ENCODE measurements at regions not wholly inside any gene's neighbourhood (a gene's known extent, or its start where the extent isn't known, plus 50 kb on each side); places are given as distances from the start of the nearest gene placed in this dataset.
"Not testable (repeated sequence)": the region's sequence is repeated elsewhere in the genome, so short reads cannot be mapped to it uniquely, and the experiment has no call there.

- no peak for DNase-seq
These were observed 288.6 kb downstream of the NDUFA10 start for GRCh38 chr2:239736358-239737143.

DNA sequence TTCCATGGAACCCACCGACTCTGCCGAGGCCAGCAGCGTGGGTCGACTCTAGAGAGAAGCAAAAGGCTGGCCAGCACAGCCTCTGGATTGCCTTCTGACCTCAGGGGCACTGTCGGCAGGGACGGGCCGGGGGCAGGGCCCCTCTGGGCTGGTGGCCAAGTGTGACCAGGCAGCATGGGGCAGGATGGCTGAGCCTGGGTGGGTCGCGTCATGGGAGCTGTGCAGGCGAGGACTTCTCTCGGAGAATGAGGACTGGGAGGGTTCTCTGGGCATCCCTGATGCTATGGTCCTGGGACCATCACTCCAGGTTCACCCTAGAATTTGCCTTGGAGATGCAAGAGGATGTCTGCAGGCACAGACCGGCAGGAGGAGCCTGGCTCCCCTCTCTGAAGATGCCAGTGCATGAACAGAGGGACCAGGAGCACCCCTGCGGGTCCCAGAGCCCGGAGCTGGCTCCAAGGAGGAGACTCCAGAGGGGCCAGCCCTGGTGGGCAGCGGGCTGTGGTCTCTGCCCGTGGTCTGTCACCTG, 289.2 kb downstream of the NDUFA10 start:
- DNase-seq = no peak

GRCh38 chr2:239735131-239735828, 289.9 kb downstream of the NDUFA10 start:
- no peak for DNase-seq

DNA sequence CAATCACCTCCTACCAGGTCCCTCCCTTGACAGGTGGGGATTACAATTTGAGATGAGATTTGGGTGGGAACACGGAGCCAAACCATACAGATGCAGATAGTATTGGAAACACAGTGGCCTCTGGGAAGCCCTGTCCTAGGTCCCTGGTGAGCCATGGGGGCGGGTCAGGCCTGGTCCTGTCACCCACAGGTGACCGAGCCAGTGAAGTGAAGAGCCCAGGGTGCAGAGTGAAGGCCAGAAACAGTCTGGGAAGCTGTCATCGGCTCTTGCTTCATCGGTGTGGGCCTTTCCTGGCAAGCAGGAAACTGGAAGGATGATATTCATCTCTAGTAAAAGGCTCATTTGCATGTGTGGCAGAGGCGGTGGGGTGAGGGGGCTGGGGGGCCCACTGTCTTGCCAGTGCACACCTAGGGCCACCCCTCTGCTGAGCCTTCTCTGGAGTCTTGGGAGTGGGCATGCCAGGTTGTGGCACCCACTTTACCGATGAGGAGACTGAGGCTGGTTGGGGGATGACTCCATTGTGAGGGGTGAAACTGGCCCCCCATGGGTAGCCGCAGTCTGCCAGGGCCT, 290.6 kb downstream of the NDUFA10 start:
- DNase-seq = no peak

GRCh38 chr2:239732666-239733010, 292.5 kb downstream of the NDUFA10 start:
- no peak for DNase-seq

GRCh38 chr2:239731998-239732665, 293.0 kb downstream of the NDUFA10 start:
- no peak for DNase-seq

- no peak for DNase-seq
These were observed 293.7 kb downstream of the NDUFA10 start for GRCh38 chr2:239731422-239731821.

DNA sequence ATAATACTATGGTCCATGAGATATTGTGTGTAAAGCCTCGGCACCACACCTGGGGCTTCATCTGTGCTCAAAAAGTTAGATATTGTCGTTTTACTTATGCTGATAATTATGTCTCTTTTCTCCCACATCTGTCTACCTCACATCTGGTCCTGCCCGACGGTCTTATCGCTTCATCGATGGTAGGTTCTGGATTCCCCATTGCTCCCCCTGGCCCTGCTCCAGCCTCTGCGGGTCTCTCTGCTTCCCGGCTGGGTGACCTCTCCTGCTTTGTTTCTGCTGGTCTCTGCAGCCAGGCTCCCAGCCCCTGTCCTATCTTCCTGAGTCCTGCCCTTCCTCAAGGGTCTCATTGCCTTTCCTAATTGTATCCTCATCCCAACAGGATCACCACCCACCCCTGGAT, 294.2 kb downstream of the NDUFA10 start:
- no peak for DNase-seq

DNA sequence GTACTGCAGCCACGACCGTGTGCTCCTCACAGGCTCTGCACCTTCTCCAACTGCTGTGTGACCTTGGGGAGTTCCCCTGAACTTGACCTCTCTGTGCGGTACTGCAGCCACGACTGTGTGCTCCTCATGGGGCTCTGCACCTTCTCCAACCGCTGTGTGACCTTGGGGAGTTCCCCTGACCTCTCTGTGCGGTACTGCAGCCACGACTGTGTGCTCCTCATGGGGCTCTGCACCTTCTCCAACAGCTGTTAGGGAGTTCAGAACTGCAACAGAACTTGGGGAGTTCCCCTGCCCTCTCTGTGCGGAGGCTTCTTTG, 294.6 kb downstream of the NDUFA10 start:
- not testable (repeated sequence) for DNase-seq

GRCh38 chr2:239729681-239730566, 295.2 kb downstream of the NDUFA10 start:
- no peak for DNase-seq

GRCh38 chr2:239729151-239729550, 296.0 kb downstream of the NDUFA10 start:
- DNase-seq = no peak

DNA sequence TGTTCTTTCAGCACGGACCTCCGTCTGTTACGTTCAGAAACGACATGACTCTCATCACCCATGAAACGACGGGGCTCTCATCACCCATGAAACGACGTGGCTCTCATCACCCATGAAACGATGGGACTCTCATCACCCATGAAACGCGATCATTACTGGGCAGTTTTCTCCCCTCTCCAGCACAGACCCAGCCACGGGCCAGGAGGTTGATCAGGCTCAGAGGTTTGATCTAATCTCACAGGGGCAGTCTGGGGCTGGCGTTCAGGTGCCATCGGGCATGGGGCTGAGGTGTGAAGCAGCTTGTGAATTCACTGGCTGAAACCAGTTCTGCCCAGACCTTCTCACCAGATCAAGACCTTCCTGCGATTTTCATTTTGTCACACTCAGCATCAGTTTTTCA, 296.4 kb downstream of the NDUFA10 start:
- DNase-seq = no peak

DNA sequence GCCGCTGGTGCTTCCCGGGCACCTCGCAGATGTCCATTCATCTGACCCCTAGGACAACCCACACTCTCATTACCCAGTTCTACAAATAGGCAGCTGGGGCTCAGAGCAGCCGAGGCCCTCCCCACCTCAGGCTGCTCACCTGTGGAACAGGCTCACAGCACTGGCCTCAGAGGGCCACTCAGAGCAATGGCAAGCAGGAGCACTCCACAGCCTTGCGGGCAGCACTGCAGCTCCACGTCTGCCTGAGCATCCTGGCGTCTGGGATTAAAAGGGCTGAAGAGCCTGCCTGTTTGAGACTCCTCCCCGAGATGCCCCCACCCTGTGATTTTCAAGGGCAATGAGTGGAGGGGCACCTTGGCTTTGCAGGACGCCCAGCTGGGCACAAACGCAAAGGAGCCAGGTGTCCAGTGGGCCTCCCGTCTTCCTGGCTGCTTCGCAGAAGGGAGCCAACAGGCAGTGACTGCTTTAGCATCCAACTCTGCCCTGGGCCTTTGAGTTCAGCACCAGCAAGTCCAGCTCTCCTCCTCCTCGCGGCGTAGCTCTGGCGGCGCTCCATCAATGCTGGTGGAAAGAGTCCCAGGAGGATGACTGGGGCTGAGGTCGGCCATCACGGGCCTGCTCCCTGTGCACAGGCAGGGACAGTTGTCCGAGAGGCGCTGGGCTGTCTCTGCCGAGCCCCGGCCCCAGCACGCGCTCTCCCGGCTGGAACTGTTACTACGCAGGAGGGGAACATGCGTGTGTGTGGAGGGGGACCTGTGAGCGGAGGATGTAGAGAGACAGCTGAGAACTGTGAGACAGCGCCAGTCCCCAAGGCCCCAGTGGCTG, 297.2 kb downstream of the NDUFA10 start:
- no peak for DNase-seq

- DNase-seq = no peak
These were observed 297.9 kb downstream of the NDUFA10 start for GRCh38 chr2:239727182-239727775.

DNA sequence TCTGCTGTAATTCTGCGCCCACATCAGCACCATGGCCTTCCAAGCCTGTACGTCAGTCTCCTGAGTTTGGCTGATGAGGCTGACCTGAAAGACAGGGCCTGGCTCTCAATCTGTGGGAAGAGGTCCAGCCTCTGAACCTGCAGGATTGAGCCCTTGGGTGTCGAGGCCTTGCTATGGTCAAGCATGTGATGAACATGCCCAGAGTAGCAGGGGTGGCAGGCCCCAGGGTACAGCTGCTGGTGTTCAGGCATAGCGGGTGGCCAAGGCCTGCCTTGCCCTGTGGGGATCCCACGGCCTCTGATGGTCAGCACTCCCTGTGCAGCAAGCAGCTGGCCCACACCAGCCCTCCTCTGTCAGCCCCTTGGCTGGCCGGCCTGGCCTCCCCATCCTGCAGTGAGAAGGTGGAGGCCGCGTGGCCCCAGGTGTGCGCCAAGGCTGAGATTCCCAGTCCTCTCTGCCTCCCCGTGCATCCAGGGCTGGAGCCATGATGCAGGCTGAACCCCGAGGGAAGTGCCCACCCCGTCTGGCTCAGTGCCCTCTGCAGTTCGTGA, 298.4 kb downstream of the NDUFA10 start:
- no peak for DNase-seq

DNA sequence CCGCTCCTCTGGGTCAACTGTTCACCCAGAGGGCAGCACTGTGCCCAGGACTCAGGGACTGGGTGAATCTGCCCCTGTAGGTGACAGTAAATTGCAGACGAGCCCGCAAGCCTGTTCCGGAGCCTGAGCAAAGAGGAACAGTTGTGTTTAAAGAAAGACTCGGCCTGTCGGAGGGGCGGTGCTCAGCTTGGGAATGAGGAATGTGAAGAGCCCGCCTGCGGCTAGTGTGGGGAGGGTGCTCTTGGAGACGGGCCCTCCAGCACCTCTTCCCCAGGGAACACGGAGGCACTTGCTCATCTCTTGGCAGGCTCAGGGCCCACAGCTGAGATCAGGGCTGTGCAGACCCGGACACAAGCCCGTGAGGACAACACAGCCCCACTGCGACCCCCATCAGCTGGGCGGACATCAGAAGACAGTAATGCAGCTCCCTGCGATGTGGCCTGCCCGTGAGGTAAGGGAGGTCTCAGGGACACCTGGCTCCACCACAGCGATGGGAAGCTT, 299.0 kb downstream of the NDUFA10 start:
- no peak for DNase-seq

DNA sequence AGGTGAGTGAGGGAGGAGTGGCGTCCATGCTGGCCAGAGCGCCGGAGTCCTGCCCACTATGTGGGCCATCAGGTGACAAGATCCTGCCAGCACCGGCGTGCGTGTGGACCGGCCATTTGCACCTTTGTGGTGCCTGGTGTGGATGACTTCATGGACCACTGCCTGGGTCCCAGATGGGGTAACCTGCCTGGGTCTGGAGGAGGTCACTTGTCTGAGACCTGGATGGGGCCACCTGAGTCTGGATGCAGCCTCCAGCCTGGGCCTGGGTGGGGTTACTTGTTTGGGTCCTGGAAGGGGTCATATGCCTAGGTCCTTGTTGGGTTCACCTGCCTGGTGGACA, 299.6 kb downstream of the NDUFA10 start:
- no peak for DNase-seq

- no peak for DNase-seq
These were observed 300.1 kb downstream of the NDUFA10 start for GRCh38 chr2:239724851-239725550.

- DNase-seq = no peak
These were observed 300.8 kb downstream of the NDUFA10 start for GRCh38 chr2:239724194-239724849.

Measured in NCI-H748 treated with DMSO at 0.1 percent for 48 hours (cell line).